ENCODE measurements at regions not wholly inside any gene's neighbourhood (a gene's known extent, or its start where the extent isn't known, plus 50 kb on each side); places are given as distances from the start of the nearest gene placed in this dataset.
"Not testable (repeated sequence)": the region's sequence is repeated elsewhere in the genome, so short reads cannot be mapped to it uniquely, and the experiment has no call there.

GRCh38 chr10:20652424-20652823 is 244.7 kb downstream of the NEBL start:
- TF ChIP-seq YY1 (IDR thresholded peaks at IDR 0.05); HNF4A (conservative IDR thresholded peaks at IDR 0.05); REST (IDR thresholded peaks at IDR 0.05): not testable (repeated sequence)
- TF ChIP-seq, protein P1, sequence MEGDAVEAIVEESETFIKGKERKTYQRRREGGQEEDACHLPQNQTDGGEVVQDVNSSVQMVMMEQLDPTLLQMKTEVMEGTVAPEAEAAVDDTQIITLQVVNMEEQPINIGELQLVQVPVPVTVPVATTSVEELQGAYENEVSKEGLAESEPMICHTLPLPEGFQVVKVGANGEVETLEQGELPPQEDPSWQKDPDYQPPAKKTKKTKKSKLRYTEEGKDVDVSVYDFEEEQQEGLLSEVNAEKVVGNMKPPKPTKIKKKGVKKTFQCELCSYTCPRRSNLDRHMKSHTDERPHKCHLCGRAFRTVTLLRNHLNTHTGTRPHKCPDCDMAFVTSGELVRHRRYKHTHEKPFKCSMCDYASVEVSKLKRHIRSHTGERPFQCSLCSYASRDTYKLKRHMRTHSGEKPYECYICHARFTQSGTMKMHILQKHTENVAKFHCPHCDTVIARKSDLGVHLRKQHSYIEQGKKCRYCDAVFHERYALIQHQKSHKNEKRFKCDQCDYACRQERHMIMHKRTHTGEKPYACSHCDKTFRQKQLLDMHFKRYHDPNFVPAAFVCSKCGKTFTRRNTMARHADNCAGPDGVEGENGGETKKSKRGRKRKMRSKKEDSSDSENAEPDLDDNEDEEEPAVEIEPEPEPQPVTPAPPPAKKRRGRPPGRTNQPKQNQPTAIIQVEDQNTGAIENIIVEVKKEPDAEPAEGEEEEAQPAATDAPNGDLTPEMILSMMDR (IDR thresholded peaks at IDR 0.05; ENCODE audit: low read depth, low read length, missing input control): not testable (repeated sequence)

Data from liver (tissue), 3 donors.